ENCODE measurements at regions not wholly inside any gene's neighbourhood (a gene's known extent, or its start where the extent isn't known, plus 50 kb on each side); places are given as distances from the start of the nearest gene placed in this dataset.
"Not testable (repeated sequence)": the region's sequence is repeated elsewhere in the genome, so short reads cannot be mapped to it uniquely, and the experiment has no call there.

DNA sequence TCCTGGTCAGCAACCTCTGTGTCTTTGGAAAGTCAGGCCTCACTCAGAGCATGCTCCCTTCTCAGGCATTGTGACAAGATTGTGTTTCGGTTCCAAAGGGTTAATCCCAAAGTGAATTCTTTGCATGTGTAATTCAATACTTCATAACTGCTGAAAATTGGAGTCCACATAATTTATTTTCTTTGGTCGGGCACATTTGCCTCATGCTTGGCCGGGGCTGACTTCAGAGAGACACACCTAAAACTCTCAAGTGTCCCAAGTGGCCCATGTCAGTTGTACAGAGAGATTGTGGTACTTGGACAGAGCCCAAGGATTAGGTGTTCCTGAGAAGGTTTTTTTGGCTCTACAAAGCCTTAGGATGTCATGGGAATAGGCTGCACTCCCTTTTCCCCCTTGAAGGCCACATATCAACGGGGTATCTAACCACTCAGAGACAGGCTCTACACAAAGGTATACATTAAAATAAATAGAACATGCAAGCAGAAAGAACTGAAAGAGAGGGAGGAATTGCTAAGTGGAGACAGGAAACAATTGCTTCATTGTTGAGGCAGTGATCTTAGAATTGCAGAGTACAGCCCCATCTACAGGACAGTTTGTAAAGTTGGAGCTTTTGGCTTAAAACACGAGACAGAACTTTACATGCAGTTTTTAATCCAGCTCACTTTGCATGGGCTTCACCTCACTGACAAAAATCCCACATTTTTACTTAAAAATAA lies 1232.3 kb upstream of the ZEB2 start:
- peak; percentile 77 for DNase-seq

DNA sequence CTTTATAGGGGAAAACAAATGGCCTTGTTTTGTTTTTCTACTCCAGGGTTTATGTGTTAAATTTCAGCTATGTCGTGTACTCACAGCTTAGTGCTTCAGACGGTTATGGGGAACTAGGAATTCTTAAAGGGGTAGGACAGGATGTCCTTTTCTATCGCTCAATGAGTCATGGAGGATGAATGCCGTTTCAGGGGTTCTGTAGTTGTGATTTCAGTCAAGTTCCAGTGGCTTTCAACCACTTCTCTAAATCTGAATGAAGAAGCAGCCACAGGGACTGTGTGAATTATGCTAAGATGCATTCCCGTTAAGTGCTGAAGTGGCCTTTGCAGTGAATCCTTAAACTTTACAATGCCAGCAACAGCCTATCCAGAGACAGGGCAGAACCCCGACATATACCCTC lies 1231.7 kb upstream of the ZEB2 start:
- peak; percentile 64 for DNase-seq

DNA sequence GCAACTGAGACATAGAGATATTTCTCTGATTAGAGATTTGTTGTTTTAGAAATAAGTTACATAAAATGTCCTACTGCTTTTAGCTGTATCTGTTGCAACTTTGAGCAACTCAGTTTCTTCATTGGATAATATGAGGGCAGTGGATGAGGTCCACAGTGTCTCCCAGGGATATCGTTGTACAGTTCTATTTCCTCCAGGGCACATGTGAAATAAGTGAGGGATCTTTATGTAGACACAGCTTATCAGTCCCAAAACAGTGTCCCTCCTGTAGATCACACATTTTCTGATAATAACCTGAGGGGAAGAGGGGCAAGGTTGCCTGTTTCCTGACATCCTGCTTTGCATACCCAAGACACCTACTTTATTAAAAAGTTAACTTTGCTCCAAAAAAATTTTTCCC lies 1231.2 kb upstream of the ZEB2 start:
- no peak for DNase-seq

DNA sequence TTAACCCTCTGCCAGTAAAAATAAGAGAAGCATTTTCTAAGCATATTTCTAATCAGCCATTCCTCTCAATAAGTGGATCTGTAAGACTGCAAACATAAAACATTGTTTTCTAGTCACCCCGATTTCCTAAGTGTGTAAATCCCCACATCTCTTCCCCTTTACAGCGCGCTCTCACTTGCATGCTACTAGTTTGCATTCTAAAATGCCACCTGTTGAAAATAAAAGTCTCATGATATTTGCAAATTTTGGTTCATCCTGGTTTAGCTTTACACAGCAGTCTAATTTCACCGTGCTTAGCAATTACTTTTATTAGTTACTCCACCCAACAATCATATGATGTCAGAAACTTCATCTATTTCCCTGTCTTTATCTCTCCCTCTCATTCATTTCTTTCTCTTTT lies 1230.7 kb upstream of the ZEB2 start:
- DNase-seq, result no peak

DNA sequence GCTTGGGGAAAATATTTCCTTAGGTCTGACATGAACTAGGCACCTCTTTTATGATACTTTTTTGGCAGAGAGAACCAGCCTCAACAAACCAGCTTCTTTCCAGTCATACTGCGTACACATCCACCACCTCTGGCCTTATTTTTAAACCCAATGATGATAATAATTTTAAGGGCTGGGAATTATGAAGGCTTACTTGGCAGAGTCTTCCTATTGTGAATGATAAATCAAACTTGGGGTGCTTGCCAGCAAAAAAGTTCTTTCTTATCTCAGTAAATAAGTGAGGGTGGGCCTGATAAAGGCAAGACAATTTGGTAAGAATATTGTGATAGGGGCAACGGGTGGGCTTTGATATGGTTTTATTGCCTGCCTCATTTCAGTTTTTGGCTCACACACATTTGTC lies 1230.2 kb upstream of the ZEB2 start:
- no peak for DNase-seq

DNA sequence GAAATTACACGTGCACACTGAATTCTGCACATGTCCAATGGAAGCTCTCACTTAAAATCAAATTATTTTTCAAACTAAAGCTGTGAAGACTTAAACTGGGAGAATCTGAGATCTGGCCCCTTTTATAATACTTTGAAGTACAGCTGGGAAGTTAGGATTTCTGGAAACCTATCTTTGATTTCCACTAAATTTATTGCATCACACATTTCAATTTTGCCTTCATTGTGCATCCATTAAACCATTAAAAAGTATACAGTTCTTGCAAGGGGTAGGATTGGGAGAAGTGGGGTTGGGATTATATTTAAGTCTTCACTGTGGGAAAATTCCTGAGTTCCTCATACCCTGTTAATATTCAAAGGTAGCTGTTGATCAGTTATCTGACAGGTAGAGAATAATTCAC lies 1229.6 kb upstream of the ZEB2 start:
- no peak for DNase-seq

DNA sequence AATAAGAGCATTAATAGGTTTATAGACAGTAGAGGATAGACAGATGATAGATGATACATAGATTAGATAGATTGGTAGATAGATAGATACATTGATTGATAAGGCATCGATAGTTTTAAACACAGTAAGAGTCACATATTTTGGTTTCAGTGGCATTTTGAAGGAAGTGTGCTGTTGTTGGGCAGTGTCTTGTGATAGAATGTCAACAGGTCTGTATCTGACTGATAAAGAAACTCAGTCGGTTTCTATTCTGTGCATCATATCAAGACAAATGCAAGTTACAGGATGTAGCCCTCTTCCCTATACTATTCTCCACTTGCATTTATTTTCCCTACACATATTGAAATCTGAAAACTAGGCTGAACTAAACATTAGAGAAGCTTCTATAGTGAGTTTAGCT lies 1229.0 kb upstream of the ZEB2 start:
- no peak for DNase-seq

DNA sequence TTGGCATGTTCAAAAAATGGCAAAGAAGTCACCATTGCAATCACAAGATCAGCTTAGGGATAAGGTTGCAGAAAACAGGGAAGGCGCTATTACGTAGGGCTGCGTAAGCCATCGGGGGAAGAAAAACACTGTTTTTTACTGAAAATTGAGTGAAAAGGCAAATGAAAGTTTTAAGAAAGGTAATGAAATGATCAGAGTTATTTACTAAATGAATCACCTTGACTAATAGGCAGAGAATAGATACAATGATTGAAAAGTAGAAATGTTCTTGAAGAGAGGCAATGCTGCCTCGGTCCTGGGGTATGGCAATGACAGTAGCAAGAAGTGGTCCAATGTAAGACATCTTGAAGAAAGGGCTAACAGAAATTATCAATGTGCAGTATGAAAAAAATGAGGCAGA lies 1227.8 kb upstream of the ZEB2 start:
- no peak for DNase-seq

DNA sequence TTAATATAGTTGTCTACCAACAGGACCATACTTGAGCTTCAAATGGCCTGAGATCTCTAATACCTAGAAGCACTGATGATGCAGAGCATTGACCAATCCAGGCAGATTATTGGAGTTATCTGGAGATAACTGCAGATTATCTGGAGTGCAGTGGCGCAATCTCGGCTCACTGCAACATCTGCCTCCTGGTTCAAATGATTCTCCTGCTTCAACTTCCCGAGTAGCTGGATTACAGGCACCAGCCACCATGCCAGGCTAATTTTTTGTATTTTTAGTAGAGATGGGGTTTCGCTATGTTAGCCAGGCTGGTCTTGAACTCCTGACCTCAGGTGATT lies 1225.4 kb upstream of the ZEB2 start:
- not testable (repeated sequence) for DNase-seq

DNA sequence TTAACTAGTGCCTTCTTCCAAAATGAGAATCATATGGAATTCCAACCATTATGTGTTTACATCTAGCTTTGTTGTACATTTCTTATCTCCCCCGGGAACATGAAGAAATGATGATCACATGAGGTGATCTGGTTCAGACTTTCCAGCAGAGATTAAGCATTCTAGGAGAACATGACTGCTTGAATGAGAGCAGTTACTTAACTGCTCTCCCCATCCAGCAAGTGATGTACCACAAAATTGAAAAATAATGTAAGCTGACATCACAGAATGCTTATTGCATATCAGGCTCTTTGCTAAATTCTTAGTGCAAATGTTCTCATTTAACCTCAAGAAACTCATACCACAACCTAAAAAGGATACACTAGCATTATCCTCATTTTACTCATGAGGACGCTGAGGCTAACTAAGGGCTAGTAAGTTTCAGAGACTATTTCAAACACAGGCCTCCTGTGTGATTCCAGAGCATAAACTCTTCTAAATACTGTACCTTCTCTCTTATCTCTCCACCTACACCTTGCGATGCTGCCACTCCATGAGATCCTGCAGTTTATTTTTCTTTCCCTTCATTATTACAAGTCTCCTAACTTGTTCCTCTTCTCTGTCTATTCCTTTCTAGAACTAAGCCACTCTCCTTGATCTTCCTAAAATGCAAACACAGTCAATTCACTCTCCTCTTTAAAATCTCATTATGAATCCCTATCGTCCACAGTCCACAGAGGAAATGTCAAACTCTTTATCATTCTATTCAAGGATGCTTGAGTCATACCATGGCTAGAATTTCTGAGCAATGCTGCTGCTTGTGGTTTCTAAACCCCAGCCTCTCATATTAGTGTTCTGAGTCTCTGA lies 1224.8 kb upstream of the ZEB2 start:
- peak; percentile 94 for DNase-seq

DNA sequence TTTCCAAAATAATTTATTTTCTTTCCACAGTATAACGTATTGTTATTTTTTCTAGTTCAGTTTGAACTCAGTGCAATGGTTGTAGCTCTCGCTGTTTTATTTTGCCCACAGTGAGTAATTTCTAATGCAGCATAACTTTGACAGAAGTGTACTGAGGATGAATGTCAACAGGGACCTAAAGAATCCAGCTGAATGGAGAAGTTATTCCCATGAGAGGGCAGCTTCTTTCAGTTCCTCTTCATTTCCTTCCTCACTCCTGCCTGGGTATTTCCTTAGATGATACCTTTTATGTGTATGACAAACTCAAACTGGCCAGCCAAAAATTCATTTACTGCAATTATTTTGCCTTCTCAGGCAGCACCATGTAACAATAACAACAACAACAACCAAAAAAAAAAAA lies 1223.1 kb upstream of the ZEB2 start:
- DNase-seq, result no peak

DNA sequence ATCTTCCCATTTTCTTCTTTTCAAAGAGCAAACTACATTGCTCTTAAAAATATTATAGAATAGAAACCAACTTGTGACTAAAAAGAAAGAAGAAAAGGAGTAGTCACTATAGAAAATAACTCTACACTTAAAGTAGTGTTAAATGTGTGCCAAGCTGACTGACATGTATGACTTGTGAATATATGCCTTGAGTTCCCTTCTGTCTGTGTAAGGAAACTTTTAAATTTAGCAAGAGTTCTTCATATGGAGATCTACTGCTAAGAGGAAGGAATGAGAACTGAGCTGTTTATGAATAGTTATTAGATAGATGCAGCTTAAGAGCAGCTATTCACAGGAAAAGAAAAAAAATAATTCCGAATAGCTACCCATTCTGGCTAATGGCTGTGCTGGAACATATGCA lies 1221.7 kb upstream of the ZEB2 start:
- DNase-seq, result no peak

DNA sequence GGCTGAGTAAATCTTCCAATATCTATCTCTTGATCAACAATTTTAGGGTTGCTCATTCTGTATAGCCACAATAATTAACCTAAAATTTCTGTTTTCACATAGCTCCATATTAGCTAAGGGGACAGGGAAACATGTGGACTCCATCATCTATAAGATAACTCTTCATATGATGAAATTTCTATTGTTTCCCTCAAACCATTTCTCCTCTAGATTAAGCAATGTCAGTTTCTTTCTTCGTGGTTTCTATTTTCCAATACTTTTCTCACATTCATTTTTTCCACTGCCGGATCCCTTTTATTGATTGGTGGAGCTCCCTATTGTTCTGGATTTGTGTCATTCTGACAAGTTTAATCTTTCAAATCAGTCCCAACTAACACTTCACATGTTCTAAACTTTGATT lies 1221.3 kb upstream of the ZEB2 start:
- no peak for DNase-seq

DNA sequence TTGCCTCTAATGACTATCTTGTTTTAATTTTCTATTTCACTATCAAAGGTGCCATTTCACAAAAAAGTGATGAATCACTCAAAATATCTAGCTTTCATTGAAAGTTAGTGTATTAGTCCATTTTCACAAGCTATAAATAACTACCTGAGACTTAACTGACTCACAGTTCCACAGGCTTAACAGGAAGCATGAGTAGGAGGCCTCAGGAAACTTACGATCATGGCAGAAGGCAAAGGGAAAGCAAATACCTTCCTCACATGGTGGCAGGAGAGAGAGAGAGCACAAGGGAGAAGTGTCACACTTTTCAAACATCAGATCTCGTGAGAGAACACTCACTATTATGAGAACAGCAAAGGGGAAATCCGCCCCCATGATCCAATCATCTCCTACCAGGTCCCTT lies 1220.4 kb upstream of the ZEB2 start:
- peak; percentile 34 for DNase-seq

DNA sequence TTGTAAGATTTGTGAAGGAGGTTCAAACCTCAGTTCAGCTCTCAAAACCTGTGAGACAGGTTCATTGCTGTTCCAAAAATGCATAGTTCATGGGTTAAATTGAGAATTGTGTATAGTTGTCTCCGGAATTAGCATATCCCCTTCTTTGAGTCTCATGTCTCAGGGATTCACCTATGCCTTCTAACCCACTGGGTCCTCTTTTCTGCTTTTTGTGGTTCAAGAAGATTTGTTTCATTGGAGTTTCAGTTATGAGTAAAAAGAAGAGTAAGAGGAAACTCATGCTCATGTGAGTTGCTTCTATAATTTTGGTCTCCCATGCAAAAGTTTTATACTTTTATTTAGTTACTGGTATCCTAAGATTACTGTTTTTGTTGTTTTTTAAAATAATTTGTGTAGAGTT lies 1219.8 kb upstream of the ZEB2 start:
- DNase-seq, result no peak

DNA sequence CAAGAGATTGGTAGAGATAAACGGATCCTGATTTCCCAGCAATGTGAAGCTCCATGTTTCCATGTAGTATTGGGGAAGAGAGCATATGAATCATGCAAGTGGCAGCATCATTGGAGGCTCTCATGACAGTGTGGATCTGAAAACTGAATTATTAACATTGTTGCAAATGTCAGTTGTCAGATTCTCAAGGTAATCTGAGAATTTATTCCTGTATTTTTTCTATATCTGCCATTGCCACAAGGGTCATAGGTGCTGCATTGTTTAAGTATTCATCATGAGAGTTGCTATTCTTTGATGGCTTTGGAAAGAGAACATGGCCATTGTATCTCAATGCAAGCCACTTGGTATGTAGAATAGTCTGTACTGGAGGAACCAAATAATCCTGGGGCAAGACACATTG lies 1217.0 kb upstream of the ZEB2 start:
- no peak for DNase-seq

DNA sequence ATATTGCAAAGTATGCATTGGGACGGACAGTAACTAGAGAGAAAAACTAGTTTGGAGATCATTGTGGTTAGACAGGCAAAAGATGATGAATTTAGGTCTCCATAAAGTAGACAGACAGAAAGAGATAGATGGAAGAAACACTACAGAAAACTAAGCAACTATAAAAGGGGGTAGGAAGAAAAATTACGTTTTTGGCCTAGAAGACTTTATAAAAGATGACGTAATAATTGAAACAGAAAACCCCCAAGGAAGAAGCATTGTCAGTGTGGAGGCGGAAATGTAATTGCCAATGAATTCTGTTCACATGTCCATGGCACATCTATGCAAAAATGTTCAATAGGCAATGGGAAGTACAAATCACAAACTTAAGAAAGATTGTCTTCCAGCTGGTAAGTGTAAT lies 1211.5 kb upstream of the ZEB2 start:
- DNase-seq, result no peak

DNA sequence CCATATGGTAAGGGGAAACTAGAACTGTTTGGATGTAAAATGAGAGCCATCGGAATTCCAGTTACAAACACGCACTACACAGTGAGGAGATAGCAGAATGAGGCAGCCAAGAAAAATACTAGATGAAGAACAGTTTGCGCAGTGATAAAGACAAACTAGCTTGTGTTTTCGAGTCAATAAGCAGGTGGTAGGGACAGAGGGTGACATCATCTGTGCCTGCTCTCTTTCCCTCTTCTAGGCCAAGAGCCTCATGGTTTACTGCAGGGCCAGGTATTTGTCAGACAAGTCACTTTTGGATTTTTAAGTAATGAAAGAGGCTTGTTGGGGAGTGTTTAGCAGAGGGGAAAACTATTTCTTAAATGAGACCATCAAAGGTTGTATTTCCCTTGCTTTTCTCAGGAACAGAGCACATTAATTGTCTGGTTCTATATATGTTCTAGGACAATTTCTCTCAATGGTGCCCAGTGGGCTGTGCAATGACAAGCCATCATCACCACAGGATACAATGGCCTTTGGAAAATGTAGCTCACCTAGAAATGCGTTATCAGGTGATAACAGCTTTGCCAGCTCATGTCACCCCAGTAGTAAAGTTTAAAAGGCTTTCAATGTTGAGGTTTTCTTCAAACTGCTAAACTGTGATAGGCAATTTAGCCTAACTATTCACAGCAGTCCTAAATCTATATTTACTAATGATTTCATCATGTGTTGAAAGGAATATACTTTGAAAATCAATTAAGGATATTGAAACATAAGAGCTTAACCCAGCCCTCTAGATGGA lies 1210.3 kb upstream of the ZEB2 start:
- DNase-seq, result no peak

DNA sequence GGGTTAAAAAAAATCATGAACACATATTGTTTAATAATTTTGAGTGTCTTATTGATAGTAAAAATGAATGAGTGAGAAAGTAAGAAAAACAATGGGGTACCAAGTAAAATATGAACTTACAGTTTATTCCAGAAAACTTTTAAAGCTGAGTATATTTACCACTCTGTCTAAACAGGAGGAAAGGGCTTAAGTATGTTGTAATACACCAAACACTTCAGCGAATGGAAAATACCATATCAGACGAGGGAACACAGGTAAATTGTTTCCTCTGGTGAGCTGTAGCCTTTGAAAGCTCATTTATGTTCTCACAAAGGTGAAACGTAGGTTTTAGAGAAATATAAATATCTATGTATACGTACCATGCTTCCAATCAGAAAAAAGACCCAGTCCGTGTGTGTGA lies 1209.6 kb upstream of the ZEB2 start:
- DNase-seq, result no peak

DNA sequence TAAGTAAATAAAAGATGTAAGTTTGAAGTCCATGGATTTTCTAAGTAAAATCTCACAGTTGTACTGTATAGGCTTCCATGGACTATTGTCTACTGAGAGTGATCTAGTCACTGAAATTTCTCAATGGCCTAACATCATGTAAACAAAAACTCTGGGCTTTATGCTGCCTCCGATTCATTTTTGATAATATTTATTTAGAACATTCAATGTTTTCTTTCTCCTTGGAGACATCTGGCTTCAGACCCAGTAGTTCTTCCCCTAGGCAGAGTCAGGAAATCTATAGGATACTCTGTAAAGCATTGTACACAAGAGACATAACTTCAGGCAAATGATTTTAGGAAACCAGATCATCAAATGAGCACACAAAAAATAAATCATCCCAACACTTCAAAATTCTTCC lies 1208.6 kb upstream of the ZEB2 start:
- no peak for DNase-seq

DNA sequence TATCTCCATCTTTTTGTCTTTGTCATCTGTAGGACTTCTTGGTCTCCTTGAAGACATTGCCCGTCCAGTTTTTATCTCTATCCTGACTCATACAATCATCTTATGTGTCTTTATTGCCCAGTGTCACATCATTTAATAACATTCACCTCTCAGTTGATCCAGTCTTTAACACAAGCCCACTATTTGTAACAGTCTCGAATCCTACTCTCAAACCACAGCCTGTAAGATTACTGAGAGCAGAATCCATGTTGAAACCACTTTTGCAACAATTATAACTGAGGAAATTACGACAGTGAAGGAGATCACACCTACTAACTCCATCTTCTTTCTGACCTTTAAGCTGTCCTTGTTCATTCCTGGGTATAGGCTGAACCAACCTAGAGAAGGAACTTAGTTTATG lies 1206.0 kb upstream of the ZEB2 start:
- DNase-seq, result no peak

DNA sequence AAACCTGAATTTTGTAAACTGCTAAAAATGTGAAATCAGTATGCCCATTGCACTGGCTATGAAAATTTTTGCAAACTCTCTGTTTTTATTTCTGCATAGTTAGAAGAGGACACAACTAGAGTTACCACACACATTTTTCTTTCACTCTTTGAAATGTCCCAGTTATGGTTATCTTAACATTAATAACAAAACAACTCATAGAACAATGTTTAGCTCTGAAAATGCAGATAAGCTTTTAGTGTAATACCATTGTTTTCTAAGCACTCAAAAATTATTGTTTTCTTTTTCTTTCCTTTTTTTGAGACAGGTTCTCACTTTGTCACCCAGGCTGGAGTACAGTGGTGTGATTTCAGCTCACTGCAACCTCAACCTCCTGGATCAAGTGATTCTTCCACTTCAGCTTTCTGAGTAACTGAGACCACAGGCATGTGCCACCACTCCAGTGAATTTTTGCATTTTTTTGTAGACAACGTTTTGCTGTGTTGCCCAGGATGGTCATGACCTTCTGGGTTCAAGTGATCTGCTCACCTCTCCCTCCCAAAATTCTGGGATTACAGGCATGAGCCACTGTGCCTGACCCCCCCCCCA lies 1204.5 kb upstream of the ZEB2 start:
- DNase-seq, result no peak

DNA sequence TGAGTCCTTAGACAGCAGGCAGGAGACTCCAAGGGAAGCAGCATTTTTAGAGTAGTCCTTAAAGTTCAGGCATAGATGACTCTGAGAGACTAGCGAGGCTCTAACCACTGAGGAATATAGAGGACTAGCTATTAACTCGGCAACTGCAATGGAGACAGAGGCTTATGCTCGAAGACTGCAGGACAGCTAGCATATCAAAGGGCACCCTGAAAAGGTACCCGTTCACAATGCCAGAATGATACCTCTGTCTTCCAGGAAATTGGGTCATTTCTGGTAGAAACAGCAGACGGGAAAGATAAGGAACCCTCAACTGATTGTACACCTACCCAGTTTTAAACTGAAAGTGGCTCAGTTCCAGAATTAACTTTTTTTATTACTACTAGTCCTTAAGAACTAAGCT lies 1204.0 kb upstream of the ZEB2 start:
- DNase-seq, result no peak

DNA sequence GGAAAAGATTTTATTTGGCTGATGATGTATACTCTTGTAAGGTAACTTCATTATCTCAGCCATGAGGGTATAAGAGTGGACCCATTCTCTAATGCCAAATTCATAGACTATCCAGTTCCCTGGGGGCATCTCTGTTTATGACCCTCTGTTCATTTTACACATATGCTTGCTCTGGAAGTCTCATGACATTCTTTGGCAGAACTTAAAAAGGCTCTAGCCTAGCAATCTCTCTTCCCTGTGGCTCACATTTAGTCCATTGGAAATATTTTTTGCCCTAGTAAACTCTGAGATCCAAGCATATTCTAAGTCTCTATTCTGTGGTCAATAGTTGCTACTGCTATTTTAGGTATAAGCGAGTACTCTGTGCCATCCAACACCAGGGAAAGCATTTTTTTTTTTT lies 1201.8 kb upstream of the ZEB2 start:
- no peak for DNase-seq
